OCI-M2 (cell line): ENCODE measurements at regions not wholly inside any gene's neighbourhood (a gene's known extent, or its start where the extent isn't known, plus 50 kb on each side); places are given as distances from the start of the nearest gene placed in this dataset.

Experiments
- DNase-seq: peaks from one replicate; lab custom pipeline; 2025; ENCODE audit not compliant: unreplicated experiment; lab: John Stamatoyannopoulos, UW

GRCh38 chr5:106923409-106923808 is 747.3 kb downstream of the EFNA5 start:
- DNase-seq, result no peak

- no peak for DNase-seq
Observed at GRCh38 chr5:106921567-106921966, 749.2 kb downstream of the EFNA5 start.

GRCh38 chr5:106910486-106910885 is 760.3 kb downstream of the EFNA5 start:
- DNase-seq, result no peak

- DNase-seq, result no peak
Observed at GRCh38 chr5:106909716-106910115, 761.0 kb downstream of the EFNA5 start.

DNA sequence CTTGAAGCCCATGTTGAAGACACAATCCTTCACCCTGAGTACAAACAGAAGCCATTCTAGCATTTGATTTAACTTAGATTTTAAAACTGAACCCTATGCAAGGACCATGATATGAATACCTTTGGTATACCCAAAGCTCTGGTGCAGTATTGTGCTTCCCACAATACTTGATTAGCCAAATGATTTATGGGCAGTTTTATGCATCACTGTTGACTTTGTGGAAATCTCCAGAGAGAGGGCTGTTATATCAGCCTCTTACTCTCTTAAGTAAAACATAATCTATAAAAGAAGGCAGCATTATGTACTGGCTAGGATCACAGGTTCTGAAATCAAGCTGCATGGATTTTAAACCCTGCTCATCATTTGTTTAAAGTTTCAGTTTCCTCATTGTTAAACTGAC is 762.8 kb downstream of the EFNA5 start:
- no peak for DNase-seq

DNA sequence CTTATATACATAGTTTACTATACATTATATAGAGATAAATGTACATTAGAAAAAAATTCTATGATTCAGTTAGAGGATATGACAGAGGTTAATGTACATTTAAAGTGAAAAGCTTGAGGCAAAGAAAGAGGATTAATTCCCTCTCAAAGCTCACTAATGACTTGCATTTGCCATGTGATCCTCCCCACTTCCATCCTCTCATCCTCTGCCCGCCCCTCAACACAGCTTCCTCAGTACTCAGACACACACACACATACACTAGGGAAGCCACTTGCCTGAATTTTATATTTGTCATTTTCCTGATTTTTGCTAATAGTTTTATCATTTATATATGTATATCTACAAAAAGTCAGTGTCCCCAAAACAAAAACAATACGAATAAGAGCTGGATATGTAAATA is 764.5 kb downstream of the EFNA5 start:
- DNase-seq, result no peak

DNA sequence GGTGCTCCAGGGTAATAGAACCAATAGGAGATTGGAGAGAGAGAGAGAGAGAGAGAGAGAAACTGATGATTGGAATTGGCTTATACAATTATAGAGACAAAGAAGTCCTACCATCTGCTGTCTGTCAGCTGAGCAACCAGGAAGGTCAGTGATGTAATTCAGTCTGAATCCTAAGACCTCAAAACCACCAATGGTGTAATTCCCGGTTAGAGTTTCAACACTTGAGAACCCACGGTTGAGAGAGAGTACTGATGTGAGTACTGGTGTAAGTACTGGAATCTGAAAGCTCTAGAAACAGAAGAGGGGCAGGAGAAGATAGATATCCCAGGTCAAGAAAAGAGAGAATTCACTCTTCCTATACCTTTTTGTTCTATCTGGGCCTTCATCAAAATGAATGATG is 775.8 kb downstream of the EFNA5 start:
- DNase-seq, result no peak

DNA sequence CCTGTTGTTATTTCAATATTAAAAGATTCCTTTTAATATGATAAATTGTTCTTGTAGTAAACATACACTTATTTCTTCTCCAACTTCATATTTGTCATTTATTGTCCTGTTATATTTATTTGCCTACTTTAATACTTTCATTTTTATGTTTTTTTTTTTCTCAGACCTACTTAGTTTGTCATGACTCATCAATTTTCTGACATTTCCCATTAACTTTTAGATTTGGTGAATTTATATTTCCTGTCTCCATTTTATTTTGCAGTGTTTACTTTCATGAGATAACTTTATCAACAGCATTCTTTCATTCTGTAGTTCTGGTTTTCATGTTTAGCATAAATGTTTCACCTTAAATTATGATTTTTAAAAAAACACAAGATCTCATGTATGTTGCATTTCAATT is 788.7 kb downstream of the EFNA5 start:
- DNase-seq, result no peak

DNA sequence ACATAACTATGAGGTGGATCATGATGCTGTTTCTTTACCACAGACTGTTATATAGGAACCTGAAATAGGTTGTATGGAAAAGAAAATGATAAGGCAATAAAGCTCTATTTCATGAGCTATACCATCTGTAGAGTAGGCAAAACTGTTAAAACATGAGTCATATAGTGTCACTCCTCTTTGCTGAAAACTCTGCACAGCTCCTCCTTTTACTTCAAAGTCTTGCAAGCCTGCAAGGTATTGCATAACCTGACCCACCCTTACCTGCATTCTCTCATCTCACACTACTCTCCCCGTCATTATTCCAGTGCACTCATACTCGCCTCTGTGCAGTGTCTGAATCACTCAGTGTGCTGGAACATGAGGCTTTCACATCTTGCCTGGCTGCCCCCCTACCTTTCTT is 790.1 kb downstream of the EFNA5 start:
- no peak for DNase-seq

GRCh38 chr5:106877881-106878280 is 792.9 kb downstream of the EFNA5 start:
- DNase-seq, result no peak

- DNase-seq, result no peak
Observed at GRCh38 chr5:106876665-106877194, 794.0 kb downstream of the EFNA5 start.

- no peak for DNase-seq
Observed at GRCh38 chr5:106876298-106876622, 794.5 kb downstream of the EFNA5 start.

DNA sequence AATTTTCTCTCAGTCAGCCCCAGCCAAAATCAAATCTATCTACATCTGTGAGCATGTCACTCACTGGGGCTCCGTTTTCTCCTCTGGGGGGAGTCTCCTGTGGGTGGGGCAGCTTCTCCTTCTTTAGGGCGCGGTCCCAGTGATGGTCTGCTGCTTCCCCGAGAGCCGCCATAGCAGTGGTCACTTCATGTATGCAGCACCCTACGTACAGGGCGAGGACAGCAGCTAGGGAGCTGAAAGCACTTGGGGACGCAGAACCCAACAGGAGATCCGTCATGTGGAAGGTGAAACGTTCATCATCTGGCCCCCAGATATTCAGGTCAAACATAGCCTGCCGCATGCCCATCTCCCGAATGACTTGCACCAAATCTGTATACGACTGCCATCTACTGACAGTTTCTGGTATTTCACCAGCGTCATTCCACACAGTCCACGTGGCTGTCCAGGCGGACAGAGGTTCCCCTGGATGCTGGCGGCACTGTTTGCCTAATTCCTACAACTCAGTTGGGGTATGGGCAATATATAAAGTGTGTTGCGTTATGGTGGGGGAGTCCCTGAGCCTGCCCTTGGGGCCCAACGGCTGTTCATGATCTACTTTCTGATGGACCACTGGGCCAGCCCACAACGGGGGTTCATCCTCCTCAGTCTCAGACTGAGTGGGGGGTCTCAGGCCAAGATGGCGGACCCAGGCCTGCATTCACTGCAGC is 795.0 kb downstream of the EFNA5 start:
- no peak for DNase-seq

DNA sequence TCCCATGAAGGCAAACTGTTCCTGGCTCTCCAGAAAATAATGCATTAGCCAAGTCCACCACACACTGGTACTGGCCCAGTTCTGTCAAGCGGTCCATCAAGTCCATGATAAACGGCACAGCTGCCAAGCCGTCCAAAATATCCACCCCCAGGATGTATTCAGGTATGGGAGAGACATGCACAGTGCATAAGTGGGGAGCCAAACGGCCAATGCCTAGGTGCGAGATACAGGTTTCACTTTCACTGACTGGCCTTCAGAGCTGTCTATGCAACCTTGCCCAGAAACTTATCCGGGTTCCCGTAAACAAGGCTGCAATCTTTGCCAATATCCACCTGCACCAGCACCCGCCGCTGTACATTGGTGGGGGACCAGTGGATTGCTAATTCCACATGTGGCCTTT is 795.8 kb downstream of the EFNA5 start:
- DNase-seq, result no peak

DNA sequence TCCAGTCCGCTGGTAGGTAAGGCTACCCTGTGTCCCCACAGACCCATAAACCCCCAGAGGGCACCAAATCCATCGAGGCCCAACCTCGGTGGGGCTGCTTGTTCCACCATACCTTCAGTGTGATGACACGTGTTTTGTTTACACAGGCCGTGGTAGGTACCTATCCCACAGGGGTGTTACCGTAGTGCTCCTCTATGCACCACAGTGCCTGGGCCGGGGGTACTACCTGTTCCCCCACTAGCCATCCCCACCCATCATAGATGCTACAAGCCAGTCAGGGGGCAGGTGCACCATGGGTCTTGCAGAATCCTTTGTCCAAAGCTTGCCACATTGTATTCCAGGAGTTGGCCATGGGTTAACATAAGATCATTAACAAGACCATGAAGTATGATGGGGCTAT is 796.2 kb downstream of the EFNA5 start:
- DNase-seq, result no peak

GRCh38 chr5:106873568-106873967 is 797.2 kb downstream of the EFNA5 start:
- DNase-seq, result no peak

DNA sequence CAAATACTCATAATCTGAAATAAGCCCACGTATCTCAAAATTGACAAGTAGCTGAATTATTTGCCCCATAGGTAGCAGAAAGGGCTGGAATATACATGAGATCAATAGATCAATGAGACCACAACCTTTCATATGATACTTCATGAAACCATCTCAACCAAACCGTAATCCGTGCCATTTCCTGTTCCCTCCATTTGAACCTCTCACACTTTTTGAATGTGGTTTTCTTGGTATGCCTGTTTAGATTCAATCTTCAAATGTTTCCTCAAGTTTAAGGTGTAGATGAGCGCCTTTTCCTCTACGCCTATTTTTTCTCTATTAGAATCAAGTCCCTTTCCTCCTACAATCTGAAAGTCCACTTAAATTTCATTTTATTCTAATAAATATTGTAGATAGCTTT is 805.5 kb downstream of the EFNA5 start:
- no peak for DNase-seq

DNA sequence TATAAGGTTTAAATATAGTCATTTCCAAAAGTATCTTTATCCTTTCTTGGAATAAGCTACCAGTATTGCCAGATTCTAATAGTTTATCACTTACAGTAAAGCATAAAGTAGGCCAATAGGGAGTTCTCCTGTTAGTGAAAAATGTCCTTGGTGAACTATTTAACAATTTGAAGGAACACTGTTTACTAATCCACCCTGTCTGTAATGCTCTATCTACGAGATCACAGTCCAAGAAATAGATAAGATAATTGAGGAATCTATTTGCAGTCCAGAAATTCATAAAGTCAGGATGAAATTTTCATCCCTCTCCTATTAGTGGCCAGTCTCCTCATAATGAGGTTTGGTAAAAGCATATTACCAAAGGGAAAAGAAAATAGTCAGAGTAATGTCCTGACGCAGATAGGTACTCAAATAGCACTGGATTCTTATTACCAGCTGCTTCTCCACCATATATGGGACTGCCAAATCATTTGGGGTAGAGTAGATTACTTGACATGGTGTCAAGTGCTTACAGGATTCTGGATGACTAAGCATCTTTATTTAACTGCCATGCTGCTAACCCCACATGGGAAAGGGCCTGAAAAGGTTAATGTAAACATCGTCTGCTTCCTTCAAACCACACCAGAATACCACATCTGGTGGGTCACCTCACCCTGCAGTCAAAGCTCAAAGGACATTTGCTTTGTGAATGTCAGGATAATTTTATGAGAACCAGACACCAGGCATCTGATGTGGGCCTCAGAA is 808.1 kb downstream of the EFNA5 start:
- DNase-seq, result no peak

- no peak for DNase-seq
Observed at GRCh38 chr5:106860398-106861044, 810.2 kb downstream of the EFNA5 start.

GRCh38 chr5:106858616-106859015 is 812.1 kb downstream of the EFNA5 start:
- DNase-seq, result no peak

DNA sequence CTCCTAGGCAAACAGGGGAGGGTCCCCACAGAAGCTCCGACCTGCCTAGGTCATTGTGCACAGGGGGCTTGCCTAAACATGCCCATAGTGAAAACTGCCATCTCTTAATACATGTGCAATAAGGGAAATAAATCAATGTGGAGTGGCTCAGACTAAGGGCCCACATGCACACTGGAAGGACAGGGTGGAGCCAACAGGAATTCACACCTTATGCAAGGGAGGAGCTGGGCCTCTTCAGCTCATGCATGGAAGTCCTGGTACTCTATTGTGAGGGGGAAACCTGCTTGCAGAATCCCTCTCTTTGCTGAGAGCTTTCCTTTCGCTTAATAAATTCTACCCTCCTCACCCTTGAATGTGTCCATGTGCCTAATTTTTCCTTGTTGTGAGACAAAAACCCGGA is 815.8 kb downstream of the EFNA5 start:
- DNase-seq, result no peak

DNA sequence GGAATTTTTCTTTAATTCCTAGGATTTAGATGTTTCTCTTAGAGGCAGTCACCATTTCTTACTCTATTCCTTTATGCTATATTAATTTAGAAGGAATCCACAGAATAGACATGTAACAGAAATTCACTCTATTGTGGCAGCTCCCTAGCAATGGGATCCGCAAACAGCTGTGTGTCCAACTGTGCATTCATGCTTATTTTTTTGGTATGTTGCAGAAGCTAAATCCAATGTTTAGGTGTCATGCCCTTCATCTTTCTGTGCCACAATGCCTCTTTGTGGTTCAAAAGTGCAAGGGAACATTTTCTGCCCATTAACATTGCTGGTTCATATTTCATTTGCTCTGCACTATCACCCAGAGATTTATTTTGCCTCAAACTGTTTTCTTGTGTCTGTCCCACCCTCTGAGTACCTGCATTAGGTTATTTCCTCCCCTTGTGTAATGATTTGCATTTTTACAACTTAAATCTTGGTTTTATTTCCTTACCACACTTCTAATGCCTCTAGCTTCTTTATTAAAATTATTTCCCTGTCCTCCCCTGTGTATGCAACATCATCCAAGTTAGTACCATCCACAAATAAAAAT is 816.5 kb downstream of the EFNA5 start:
- DNase-seq, result no peak
